Sigmoid colon (tissue), 6 donors: ENCODE measurements at regions not wholly inside any gene's neighbourhood (a gene's known extent, or its start where the extent isn't known, plus 50 kb on each side); places are given as distances from the start of the nearest gene placed in this dataset.

ENCODE experiments used
- DNase-seq: peaks from one replicate; pipeline ENCODE4 v3.0.0-alpha.2; 2019
- H3K27ac ChIP-seq, 4 donors: fragments of 200-600 bp; sonication (generic); one replicate each; pipeline ENCODE4 v1.5.1; 2016 to 2019; ENCODE audit warnings: mild to moderate bottlenecking in 1 of 4
- H3K27me3 ChIP-seq, 3 donors: fragments of 200-600 bp; sonication (generic); one replicate each; pipeline ENCODE4 v1.5.1; 2019; ENCODE audit warnings: mild to moderate bottlenecking in 1 of 3
- H3K36me3 ChIP-seq, 4 donors: fragments of 200-600 bp; sonication (generic); one replicate each; pipeline ENCODE4 v1.5.1; 2016 to 2019
- H3K4me1 ChIP-seq, 4 donors: fragments of 200-600 bp; sonication (generic); one replicate each; pipeline ENCODE4 v1.5.1; 2017 to 2019
- H3K4me3 ChIP-seq, 4 donors: fragments of 200-600 bp; sonication (generic); one replicate each; pipeline ENCODE4 v1.5.1; 2017 to 2019; ENCODE audit warnings: mild to moderate bottlenecking in 2 of 4, moderate library complexity in 1 of 4
- H3K9me3 ChIP-seq, 4 donors: fragments of 200-600 bp in 3 of 4; sonication (generic) in 3 of 4; one replicate each; pipeline versions ENCODE4 v1.5.1 to v1.6.1; 2013 to 2019
- EP300 ChIP-seq, 4 donors: sonication (generic); formaldehyde crosslinking; IDR thresholded peaks; one replicate each; pipeline ENCODE4 v1.6.1; 2017; ENCODE audit warnings: antibody characterized with exemption in 4 of 4
- POLR2A ChIP-seq, 2 donors: fragments of 450-650 bp; IDR thresholded peaks; one replicate each; pipeline ENCODE4 v1.6.1; 2016; ENCODE audit warnings: antibody characterized with exemption in 2 of 2, mild to moderate bottlenecking in 2 of 2, moderate library complexity in 2 of 2
- POLR2AphosphoS5 ChIP-seq, 4 donors: sonication (generic); formaldehyde crosslinking; IDR thresholded peaks; one replicate each; pipeline ENCODE4 v1.6.1; 2017; ENCODE audit warnings: antibody characterized with exemption in 4 of 4
- WGBS, 2 donors: extraction: QIAGEN DNeasy Blood & Tissue Kit; methylation state at CpG; one replicate each; pipeline ENCODE4 v1.1.7; 2013; 5-methylcytosine and 5-hydroxymethylcytosine counted together
- intact Hi-C: fragments of 100-400 bp; cut with DNase I; formaldehyde crosslinking; loops from one replicate; pipeline ENCODE4 v1.15.1; 2023
- TF ChIP-seq, protein P1 (sequence below), 4 experiments: fragments of 450-650 bp in 3 of 4; fragments of 200-600 bp in 1 of 4; IDR thresholded peaks; one replicate each; pipeline ENCODE4 v1.5.1; 2016 to 2019; ENCODE audit warnings: antibody characterized with exemption in 4 of 4, mild to moderate bottlenecking in 3 of 4, moderate library complexity in 2 of 4
- donor health status: healthy with polysubstance abuse.
- donor health status: healthy.

GRCh38 chr5:19369048-19369447 is 619.0 kb downstream of the CDH18 start:
- Histone ChIP-seq H3K4me3 (no peak overlapping the region), H3K27ac (no peak overlapping the region), H3K4me1 (no peaks in the 10 kb centered on the region), H3K27me3 (no peaks in the 10 kb centered on the region), H3K36me3 (no peaks in the 10 kb centered on the region), H3K9me3 (no peaks in the 10 kb centered on the region)
- intact Hi-C loops: no loop called here
- DNase-seq: no peak
- 67 to 71% methylated on average over 3 of the region's 3 CpGs for WGBS, 2 donors
- no peak for TF ChIP-seq POLR2A (IDR thresholded peaks at IDR 0.05)
- TF ChIP-seq POLR2AphosphoS5 (IDR thresholded peaks at IDR 0.05): no peak
- no peak for TF ChIP-seq EP300 (IDR thresholded peaks at IDR 0.05)
- TF ChIP-seq, protein P1, sequence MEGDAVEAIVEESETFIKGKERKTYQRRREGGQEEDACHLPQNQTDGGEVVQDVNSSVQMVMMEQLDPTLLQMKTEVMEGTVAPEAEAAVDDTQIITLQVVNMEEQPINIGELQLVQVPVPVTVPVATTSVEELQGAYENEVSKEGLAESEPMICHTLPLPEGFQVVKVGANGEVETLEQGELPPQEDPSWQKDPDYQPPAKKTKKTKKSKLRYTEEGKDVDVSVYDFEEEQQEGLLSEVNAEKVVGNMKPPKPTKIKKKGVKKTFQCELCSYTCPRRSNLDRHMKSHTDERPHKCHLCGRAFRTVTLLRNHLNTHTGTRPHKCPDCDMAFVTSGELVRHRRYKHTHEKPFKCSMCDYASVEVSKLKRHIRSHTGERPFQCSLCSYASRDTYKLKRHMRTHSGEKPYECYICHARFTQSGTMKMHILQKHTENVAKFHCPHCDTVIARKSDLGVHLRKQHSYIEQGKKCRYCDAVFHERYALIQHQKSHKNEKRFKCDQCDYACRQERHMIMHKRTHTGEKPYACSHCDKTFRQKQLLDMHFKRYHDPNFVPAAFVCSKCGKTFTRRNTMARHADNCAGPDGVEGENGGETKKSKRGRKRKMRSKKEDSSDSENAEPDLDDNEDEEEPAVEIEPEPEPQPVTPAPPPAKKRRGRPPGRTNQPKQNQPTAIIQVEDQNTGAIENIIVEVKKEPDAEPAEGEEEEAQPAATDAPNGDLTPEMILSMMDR (IDR thresholded peaks at IDR 0.05): no peak

GRCh38 chr5:19369561-19369960 is 618.4 kb downstream of the CDH18 start:
- H3K4me1 ChIP-seq: no peaks in the 10 kb centered on the region
- no peaks in the 10 kb centered on the region for H3K9me3 ChIP-seq
- H3K4me3 ChIP-seq: no peak overlapping the region
- DNase-seq: no peak
- H3K27ac ChIP-seq: no peak overlapping the region
- TF ChIP-seq, protein P1 (IDR thresholded peaks at IDR 0.05): no peak
- no peak for TF ChIP-seq POLR2AphosphoS5 (IDR thresholded peaks at IDR 0.05)
- TF ChIP-seq POLR2A (IDR thresholded peaks at IDR 0.05): no peak
- no peak for TF ChIP-seq EP300 (IDR thresholded peaks at IDR 0.05)
- WGBS, 2 donors: 85 to 86% methylated on average over 4 of the region's 4 CpGs
- H3K36me3 ChIP-seq: no peaks in the 10 kb centered on the region
- H3K27me3 ChIP-seq: no peaks in the 10 kb centered on the region
- intact Hi-C loops: no loop called here

DNA sequence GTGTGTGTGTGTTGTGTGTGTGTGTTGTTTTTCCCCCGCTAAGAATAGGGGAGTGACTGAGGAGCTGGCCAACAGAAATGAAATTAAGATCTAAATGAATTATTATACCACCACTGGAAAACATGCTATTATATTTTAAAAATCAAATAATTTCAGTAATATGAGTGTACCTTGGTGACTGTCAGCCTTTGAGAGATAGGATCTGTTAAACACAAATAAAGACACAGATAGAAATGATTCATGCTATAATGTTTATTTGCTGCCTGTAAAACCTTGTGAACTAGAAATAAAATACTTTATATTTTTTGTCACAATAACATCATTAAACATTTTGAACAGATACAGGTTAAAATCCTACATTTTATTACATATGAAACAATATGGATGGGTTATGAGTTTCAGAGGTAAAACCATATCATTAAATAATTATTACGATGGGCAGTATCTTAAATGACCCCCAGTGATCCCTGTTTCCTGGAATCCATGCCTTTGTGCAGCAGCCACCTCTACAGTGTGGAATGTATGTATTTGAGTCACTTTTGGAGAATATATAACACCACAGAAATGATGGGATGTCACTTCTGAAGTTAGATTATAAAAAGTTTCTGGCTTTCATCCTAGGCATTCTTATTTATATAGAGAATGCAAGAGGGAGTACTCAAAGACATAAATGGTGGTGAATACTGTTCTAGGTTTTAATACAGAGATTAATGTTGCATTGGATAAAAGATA is 617.2 kb downstream of the CDH18 start:
- no peaks in the 10 kb centered on the region for H3K36me3 ChIP-seq
- intact Hi-C loops: no loop called here
- DNase-seq: no peak
- no peak overlapping the region for H3K4me3 ChIP-seq
- H3K27ac ChIP-seq: no peak overlapping the region
- no peaks in the 10 kb centered on the region for H3K4me1 ChIP-seq
- TF ChIP-seq POLR2AphosphoS5 (IDR thresholded peaks at IDR 0.05): no peak
- TF ChIP-seq EP300 (IDR thresholded peaks at IDR 0.05): no peak
- TF ChIP-seq POLR2A (IDR thresholded peaks at IDR 0.05): no peak
- TF ChIP-seq, protein P1 (IDR thresholded peaks at IDR 0.05): no peak
- 75 to 76% methylated on average over 2 of the region's 2 CpGs for WGBS, 2 donors
- no peaks in the 10 kb centered on the region for H3K9me3 ChIP-seq
- no peaks in the 10 kb centered on the region for H3K27me3 ChIP-seq

- 78 to 81% methylated on average over 7 of the region's 7 CpGs for WGBS, 2 donors
- TF ChIP-seq POLR2AphosphoS5 (IDR thresholded peaks at IDR 0.05) (no peak), EP300 (IDR thresholded peaks at IDR 0.05) (no peak), POLR2A (IDR thresholded peaks at IDR 0.05) (no peak)
- TF ChIP-seq, protein P1 (IDR thresholded peaks at IDR 0.05): no peak
- no peaks in the 10 kb centered on the region for H3K4me1 ChIP-seq
- no peak overlapping the region for H3K27ac ChIP-seq
- no peaks in the 10 kb centered on the region for H3K9me3 ChIP-seq
- no peaks in the 10 kb centered on the region for H3K27me3 ChIP-seq
- intact Hi-C loops: no loop called here
- no peak for DNase-seq
- H3K4me3 ChIP-seq: no peak overlapping the region
- H3K36me3 ChIP-seq: no peaks in the 10 kb centered on the region
Observed at GRCh38 chr5:19388391-19388790, 599.6 kb downstream of the CDH18 start.

- H3K4me1 ChIP-seq: no peaks in the 10 kb centered on the region
- intact Hi-C loops: no loop called here
- no peaks in the 10 kb centered on the region for H3K27me3 ChIP-seq
- no peaks in the 10 kb centered on the region for H3K9me3 ChIP-seq
- H3K4me3 ChIP-seq: no peak overlapping the region
- TF ChIP-seq POLR2A (IDR thresholded peaks at IDR 0.05): no peak
- no peak for DNase-seq
- WGBS, 2 donors: 32 to 57% methylated on average over 1 of the region's 1 CpG
- no peaks in the 10 kb centered on the region for H3K36me3 ChIP-seq
- H3K27ac ChIP-seq: no peak overlapping the region
Observed at GRCh38 chr5:19401032-19401431, 587.0 kb downstream of the CDH18 start.
